SJSA1 (cell line): ENCODE measurements at regions not wholly inside any gene's neighbourhood (a gene's known extent, or its start where the extent isn't known, plus 50 kb on each side); places are given as distances from the start of the nearest gene placed in this dataset.
A peak's percentile ranks its signal among the peaks of the same experiment; 100 is the strongest.

ENCODE experiments used
- DNase-seq, 2 experiments: peaks; one replicate each; pipeline ENCODE4 v3.0.0-alpha.2; 2015 to 2020; ENCODE audit warnings: low spot score in 2 of 2, low read depth in 1 of 2
- H3K27ac ChIP-seq: fragments of 250-450 bp; sonication (Bioruptor Pico); 2 replicates; pipeline ENCODE4 v1.5.1; 2020; ENCODE audit warnings: mild to moderate bottlenecking, moderate library complexity
- H3K27me3 ChIP-seq: fragments of 250-450 bp; sonication (Bioruptor Pico); replicated peaks from 2 replicates; pipeline ENCODE4 v1.5.1; 2020; ENCODE audit warnings: mild to moderate bottlenecking, moderate library complexity
- H3K36me3 ChIP-seq: fragments of 250-450 bp; sonication (Bioruptor Pico); 2 replicates; pipeline ENCODE4 v1.5.1; 2020; ENCODE audit warnings: mild to moderate bottlenecking
- H3K4me1 ChIP-seq: fragments of 250-450 bp; sonication (Bioruptor Pico); replicated peaks from 2 replicates; pipeline ENCODE4 v1.6.1; 2021; ENCODE audit warnings: mild to moderate bottlenecking
- H3K4me3 ChIP-seq: fragments of 250-450 bp; sonication (Bioruptor Pico); 2 replicates; pipeline ENCODE4 v1.5.1; 2020; ENCODE audit warnings: mild to moderate bottlenecking
- H3K9me3 ChIP-seq: fragments of 250-450 bp; sonication (Bioruptor Pico); replicated peaks from 2 replicates; pipeline ENCODE4 v1.5.1; 2020; ENCODE audit warnings: mild to moderate bottlenecking

DNA sequence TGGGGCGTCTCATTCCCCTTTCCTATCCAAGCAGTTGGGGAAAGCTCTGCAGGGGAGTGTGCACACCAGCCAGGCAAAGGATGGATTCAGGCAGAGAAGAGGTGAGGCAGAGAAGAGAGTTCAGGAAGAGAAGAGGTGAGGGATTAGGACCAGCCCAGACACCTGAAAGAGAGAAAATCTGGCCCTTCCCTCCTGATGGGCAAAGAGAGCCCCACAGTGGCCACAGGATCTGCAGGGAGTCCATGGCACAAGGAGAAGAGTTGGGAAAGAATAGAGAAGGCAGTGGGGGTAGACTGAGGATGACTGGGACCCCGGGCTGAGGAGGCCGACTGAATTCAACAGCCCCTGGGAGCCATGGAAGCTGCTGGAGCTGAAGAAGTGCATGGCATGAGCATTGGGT, 140.4 kb upstream of the ZMIZ1 start:
- H3K4me1 ChIP-seq = peaks cover 30% of the 10 kb centered on the region
- no peak overlapping the region for H3K4me3 ChIP-seq
- H3K27ac ChIP-seq = no peak overlapping the region
- H3K36me3 ChIP-seq = no peaks in the 10 kb centered on the region
- no peaks in the 10 kb centered on the region for H3K9me3 ChIP-seq
- no peak for DNase-seq
- H3K27me3 ChIP-seq = no peaks in the 10 kb centered on the region

DNA sequence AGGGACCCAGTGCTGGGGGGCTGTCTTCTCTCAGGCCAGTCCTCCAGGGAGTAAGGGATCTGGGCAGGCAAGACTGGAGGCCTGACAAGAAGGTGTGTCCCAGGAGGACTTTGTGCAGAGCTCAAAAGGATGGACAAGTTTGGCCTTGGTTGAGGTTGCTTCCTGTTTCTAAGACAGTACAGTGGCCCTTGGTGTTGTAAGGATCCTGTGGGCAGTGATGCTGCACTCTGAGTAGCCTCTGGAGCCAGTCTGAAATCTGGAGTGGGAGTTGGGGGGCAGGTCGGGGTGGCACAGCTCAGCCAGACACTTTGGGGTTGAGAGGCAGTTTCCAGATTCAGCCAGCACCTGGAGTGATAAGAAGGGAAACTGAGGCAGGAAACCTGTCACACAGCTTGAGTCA, 139.2 kb upstream of the ZMIZ1 start:
- Histone ChIP-seq H3K9me3 (no peaks in the 10 kb centered on the region), H3K4me1 (peaks cover 35% of the 10 kb centered on the region), H3K27ac (no peak overlapping the region), H3K27me3 (no peaks in the 10 kb centered on the region), H3K36me3 (no peaks in the 10 kb centered on the region), H3K4me3 (no peak overlapping the region)
- DNase-seq = no peak

DNA sequence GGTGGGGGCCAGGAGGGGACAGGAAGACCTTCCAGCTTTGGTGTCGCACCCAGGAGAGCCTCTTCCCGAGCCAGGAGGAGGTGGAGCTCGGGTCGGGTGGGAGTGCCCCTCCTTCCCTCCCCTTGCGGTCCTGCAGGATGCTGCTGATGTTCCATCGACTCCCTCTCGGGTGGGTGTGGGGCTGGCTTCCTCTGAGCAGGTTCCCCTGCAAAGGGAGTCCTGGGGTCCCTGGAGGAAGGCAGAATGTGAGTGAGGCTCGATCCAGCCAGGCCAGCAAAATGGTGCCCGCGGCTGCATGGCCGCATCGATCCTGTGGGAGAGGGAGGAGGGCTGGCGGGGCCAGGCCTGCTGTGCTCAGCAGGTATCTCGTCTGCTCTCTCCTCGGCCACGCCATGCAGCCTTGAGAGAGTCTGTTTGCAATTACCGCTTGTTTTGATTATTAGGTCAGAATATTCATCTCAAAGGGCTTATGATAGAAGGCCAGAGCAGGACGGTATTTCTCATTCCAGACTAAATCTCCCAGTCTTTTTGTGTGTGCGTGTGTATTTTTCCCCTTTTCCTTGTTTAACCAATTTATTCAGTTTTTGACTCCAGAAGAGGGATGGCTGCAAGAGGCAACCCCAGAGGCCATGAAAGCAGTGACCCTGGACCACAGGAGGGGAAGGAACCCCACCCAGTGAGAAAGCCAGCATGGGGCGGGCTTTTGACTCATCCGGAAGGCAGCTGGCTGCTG, 137.3 kb upstream of the ZMIZ1 start:
- Histone ChIP-seq H3K4me1 (peaks cover 35% of the 10 kb centered on the region), H3K27me3 (no peaks in the 10 kb centered on the region), H3K36me3 (no peaks in the 10 kb centered on the region), H3K9me3 (no peaks in the 10 kb centered on the region), H3K4me3 (no peak overlapping the region), H3K27ac (peak overlapping the region; percentile 15; the same call in 1 of the 2 replicates)
- DNase-seq = peak; percentile 83 to 85

DNA sequence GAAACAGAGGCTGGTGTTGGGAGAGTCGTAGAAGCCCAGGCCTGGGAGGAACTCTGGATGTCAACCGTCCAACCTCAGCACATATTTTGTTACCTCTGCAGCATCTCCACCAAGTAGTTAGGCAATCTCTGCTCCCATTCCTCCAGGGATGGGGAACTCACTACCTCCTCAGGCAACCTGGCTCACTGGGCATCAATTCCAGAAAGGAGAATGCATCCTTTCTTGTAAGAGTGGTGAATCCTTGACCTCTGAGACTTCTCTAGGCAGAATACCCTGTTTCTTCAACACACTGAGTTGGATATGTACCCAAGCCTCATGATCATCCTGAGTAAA, 136.7 kb upstream of the ZMIZ1 start:
- no peaks in the 10 kb centered on the region for H3K27me3 ChIP-seq
- H3K4me1 ChIP-seq = peaks cover 35% of the 10 kb centered on the region
- peak overlapping the region; percentile 15 for H3K27ac ChIP-seq
- no peaks in the 10 kb centered on the region for H3K9me3 ChIP-seq
- no peak for DNase-seq
- H3K4me3 ChIP-seq = no peak overlapping the region
- no peaks in the 10 kb centered on the region for H3K36me3 ChIP-seq

DNA sequence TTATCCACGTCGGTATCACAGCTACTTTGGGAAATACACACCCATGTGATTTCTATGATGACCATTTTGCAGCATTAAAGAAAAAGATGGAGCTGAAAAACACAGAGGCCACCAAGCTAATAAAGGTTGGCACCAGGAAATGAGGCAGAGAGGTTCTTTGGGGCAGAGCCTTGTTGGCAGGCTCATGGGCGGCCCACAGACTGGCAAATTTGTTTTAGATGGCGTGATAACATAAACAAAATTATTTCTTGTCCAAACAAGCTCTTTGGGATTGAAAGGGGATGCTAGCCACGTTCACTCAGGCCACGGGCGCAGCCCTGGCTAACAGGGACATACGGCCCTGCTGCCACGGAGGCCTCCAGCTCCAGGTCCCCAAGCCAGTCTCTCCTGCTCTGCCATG, 135.9 kb upstream of the ZMIZ1 start:
- DNase-seq = no peak
- Histone ChIP-seq H3K4me3 (no peak overlapping the region), H3K27ac (peak overlapping the region; percentile 15), H3K36me3 (no peaks in the 10 kb centered on the region), H3K4me1 (peaks cover 38% of the 10 kb centered on the region), H3K27me3 (no peaks in the 10 kb centered on the region), H3K9me3 (no peaks in the 10 kb centered on the region)

DNA sequence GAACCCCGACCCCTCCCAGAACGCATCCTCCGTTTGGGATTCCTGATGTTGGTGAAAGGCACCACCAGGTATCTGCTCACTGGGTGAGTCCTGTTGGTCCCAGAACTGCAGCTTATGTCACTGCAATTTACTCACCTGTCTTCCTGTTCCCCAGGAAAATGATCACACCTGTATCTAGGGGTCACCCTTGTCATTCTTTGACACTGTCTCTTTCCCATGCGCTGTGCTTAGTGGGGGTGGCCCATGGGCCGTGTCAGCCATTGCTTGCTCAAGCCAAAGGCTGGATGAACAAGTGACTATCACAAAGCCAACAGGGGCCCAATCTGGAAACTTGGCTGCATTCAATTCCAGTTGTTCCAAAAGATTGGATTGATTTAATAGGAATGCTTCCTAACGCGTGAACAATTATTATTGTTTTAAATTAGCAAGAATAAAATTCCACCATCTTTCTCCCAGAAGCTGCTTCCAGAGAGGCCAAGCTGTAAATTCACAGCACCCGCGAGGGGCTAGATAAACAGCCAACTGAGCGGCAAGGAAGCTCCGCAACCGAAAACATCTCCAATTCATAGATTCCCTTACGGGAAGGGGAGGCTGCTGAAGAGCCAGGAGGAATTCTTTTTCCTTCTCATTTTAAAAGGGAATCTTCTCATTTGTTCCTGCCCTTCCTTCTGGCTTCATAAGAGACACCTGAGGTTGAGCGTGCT, 134.8 kb upstream of the ZMIZ1 start:
- Histone ChIP-seq H3K4me1 (peaks cover 43% of the 10 kb centered on the region), H3K27me3 (no peaks in the 10 kb centered on the region), H3K27ac (no peak overlapping the region), H3K4me3 (no peak overlapping the region), H3K9me3 (no peaks in the 10 kb centered on the region), H3K36me3 (no peaks in the 10 kb centered on the region)
- DNase-seq = no peak

DNA sequence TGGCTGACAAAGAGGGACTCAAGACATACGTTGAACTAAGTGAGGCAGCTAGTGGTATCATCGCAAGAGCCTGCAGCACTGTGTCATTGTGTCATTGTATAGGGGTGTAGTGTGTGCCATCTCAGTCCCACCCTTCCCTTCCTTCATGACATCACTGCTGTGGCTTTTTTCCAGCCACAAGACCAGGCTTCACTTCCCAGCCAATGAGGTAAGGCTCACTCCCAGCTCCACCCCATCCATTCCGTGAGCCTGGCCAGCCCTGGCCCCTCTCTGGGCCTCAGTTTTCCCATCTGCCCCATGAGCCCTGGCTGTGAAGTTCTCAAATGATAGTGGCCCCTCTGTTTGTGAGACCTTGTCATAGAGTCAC, 134.3 kb upstream of the ZMIZ1 start:
- no peaks in the 10 kb centered on the region for H3K9me3 ChIP-seq
- no peak for DNase-seq
- no peak overlapping the region for H3K27ac ChIP-seq
- no peaks in the 10 kb centered on the region for H3K27me3 ChIP-seq
- H3K4me1 ChIP-seq = peaks cover 43% of the 10 kb centered on the region
- no peaks in the 10 kb centered on the region for H3K36me3 ChIP-seq
- H3K4me3 ChIP-seq = no peak overlapping the region

DNA sequence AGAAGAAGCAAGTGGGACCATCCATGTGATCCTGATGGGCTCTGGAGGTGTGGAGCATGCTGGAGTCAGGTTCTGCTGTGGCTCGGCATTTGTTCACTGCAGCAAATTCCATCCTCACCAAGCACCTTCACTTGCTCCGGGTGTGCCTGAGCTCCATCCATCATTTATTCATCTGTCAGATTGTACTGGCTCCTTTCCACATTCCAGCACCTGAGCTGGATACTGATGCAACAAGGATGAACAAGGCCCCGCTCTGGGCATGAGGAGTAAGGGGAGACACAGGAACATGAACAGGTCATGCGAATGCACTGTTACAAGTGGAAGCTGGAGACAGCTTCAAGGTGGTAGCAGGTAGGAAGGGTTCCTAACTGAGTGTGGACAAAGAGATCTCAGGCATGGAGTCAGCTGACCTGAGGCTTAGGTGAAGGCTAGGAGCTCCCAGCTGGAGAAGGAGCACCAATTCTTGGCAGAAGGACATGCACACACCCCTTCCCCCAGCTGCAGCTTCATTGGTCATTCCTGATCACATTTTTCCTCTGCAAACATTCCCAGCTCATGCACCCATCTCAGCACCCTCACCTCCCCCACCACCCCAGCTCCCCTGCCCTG, 133.7 kb upstream of the ZMIZ1 start:
- H3K27me3 ChIP-seq = no peaks in the 10 kb centered on the region
- H3K4me1 ChIP-seq = peaks cover 43% of the 10 kb centered on the region
- no peak for DNase-seq
- H3K9me3 ChIP-seq = no peaks in the 10 kb centered on the region
- no peak overlapping the region for H3K4me3 ChIP-seq
- no peak overlapping the region for H3K27ac ChIP-seq
- H3K36me3 ChIP-seq = no peaks in the 10 kb centered on the region

DNA sequence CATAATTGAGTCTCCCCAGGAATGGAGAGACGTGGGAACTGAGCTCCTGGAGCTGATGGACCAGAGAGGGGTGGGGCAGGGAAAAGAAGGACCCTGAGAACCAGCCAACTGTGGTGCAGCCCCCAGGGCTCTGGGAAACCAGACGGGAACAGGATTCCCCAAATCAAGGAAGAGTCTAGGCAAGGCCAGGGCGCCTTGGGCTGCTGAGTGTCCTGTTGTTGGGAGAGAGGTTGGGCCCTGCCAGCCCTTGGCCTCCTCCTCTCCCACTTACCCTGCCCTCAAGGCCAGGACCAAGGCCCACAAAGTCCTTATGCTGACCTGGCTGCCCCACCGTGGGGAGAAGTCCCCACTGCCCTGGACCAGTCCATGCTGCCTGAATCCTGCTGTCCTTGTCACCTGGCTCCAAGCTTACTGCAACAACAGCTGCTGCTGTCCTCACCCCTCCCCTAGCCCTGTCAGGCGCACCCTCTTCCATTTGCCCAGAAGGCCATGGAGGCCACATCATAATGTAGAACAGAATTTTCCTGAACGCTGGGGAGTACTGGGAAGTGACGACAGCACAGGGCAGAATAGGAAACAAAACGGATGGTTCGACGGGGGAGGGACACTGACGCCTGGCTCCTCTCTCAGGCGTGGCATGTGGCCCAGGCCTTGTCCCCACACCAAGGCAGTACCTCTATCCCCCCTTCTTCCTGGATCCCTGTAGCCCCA, 132.9 kb upstream of the ZMIZ1 start:
- DNase-seq = no peak
- no peak overlapping the region for H3K27ac ChIP-seq
- H3K4me1 ChIP-seq = peaks cover 37% of the 10 kb centered on the region
- no peak overlapping the region for H3K4me3 ChIP-seq
- H3K9me3 ChIP-seq = no peaks in the 10 kb centered on the region
- no peaks in the 10 kb centered on the region for H3K27me3 ChIP-seq
- H3K36me3 ChIP-seq = no peaks in the 10 kb centered on the region

DNA sequence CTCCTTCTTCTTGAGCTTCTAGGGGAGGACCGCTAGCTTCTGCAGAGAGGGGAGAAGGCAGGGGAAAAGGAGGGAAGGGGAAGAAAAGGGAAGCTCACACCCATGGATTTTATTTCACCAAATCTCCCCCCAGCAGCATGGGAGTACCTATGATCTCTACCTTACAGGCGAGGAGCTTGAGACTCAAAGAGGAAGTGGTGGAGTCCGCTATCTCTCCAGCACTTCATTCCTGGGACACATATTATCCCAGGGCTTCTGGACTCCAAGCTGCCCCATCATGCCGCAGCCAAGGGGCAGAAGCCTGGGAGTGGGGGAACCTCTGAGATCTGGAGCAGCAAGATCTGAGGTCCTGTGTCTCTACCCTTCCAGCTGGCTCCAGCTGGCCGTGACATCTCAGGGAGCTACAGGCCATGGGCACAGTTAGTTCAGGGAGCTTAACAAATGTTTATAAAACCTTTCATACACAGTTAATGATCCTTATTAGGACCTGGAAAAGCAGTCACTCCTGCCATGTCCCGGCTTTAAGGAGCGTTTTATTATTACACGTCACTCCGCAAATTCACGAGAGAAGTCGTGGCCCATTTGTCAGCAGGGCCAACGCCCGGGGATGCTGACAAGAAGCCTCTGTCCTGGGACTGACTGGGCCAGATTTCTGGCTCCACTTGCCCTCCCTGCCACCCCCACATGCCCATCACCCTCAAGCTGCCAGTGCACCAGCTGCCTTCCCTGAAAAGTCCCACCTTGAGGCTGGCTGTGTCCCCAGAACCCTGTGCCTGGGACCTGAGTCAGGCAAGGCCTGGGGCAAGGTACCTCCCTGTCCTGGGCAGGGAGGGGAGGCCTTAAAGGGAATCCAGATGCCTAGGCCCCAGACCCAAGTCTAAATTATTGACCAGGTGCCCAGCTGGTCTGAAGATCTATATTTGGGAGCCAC, 132.1 kb upstream of the ZMIZ1 start:
- no peaks in the 10 kb centered on the region for H3K27me3 ChIP-seq
- no peak overlapping the region for H3K4me3 ChIP-seq
- H3K36me3 ChIP-seq = no peaks in the 10 kb centered on the region
- H3K4me1 ChIP-seq = peaks cover 29% of the 10 kb centered on the region
- no peaks in the 10 kb centered on the region for H3K9me3 ChIP-seq
- H3K27ac ChIP-seq = no peak overlapping the region
- no peak for DNase-seq

DNA sequence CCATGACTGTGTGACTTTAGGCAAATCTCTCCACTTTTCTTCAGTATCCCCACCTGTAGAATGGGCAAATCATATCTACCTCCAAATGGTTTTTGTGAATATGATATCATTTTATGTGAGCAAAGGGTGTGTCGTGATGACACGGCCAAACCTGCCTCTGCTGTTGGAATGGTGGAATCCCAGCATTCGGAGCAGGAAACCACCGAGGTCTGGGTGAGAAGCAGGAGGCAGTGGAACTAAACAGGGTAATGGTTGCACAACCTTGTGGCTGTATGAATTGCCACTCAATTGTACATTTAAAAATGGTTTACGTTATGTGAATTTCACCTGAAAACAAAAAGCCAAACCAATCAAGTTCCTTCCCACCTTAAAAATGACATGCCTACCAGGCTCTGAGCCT, 131.4 kb upstream of the ZMIZ1 start:
- H3K27me3 ChIP-seq = no peaks in the 10 kb centered on the region
- H3K4me1 ChIP-seq = peaks cover 21% of the 10 kb centered on the region
- no peaks in the 10 kb centered on the region for H3K9me3 ChIP-seq
- no peak overlapping the region for H3K27ac ChIP-seq
- no peak for DNase-seq
- no peak overlapping the region for H3K4me3 ChIP-seq
- H3K36me3 ChIP-seq = no peaks in the 10 kb centered on the region

DNA sequence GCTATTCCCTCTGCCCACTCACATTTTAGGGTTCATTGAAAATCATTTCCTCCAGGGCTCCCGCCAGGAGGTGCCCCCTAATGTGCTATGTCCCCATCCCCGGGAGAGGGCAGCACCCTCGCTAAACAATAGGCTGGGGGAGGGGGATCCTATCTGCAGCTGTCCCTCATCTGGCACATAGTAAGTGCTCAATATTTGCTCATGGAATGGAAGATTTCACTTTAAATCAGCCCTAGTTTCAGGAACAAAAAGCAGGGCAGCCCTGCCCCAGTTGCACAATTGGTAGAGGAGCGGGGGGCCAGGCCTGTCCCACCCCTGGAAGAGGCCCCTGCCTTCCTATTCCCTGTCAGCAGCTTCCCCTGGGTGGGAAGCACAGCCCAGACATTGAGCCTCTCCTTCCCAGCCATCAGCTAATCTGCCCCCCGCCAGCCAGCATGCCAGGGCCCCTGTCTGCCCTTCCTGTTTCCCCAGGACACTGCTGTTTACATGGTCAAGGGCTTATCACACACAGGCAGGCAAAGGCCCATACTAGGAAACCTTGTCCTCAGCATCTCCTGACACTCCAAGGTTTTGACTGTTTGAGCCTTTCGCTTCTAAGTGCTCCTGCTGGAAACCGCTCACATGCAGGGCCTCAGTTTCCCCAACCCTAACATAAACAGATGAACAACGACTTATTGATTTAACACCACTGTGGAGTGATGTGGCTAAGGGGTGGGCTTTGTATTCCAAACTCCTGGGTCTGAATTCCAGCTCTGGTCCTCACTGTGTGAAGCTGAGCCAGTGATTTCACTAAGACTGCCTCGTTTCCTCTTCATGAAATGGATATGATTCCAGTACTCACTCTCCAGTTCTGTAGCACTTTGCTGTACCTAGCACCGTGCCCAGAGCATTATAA, 130.7 kb upstream of the ZMIZ1 start:
- Histone ChIP-seq H3K4me3 (no peak overlapping the region), H3K9me3 (no peaks in the 10 kb centered on the region), H3K36me3 (no peaks in the 10 kb centered on the region), H3K4me1 (peaks cover 15% of the 10 kb centered on the region), H3K27ac (no peak overlapping the region), H3K27me3 (no peaks in the 10 kb centered on the region)
- DNase-seq = no peak
